Posterior vena cava (tissue), 2 donors: ENCODE measurements at regions not wholly inside any gene's neighbourhood (a gene's known extent, or its start where the extent isn't known, plus 50 kb on each side); places are given as distances from the start of the nearest gene placed in this dataset.
"Not testable (repeated sequence)": the region's sequence is repeated elsewhere in the genome, so short reads cannot be mapped to it uniquely, and the experiment has no call there.

Experiments
- DNase-seq: peaks from one replicate; pipeline ENCODE4 v3.0.0-alpha.2; 2020; ENCODE audit warnings: low spot score
- intact Hi-C, 2 donors: fragments of 100-400 bp; cut with DNase I; formaldehyde crosslinking; loops; one replicate each; pipeline versions ENCODE4 v1.14.1 to v1.14.2; 2022 to 2023
- donor health status: DM: yes; HTN: yes; CAD: no.
- donor health status: DM: yes; HTN: yes; CAD: no.

- intact Hi-C loops, result no loop called here
- DNase-seq, result no peak
These were observed 72.0 kb upstream of the SMARCAD1 start for GRCh38 chr4:94135701-94136100.

- DNase-seq, result no peak
- intact Hi-C loops, result no loop called here
These were observed 67.6 kb upstream of the SMARCAD1 start for GRCh38 chr4:94139931-94140612.

- DNase-seq, result no peak
- intact Hi-C loops, result no loop called here
These were observed 66.7 kb upstream of the SMARCAD1 start for GRCh38 chr4:94141001-94141400.

GRCh38 chr4:94148052-94148451, 59.6 kb upstream of the SMARCAD1 start:
- DNase-seq, intact Hi-C loops: not testable (repeated sequence)

- intact Hi-C loops, result no loop called here
- no peak for DNase-seq
These were observed 55.2 kb upstream of the SMARCAD1 start for GRCh38 chr4:94152466-94152865.

- intact Hi-C loops, DNase-seq: not testable (repeated sequence)
These were observed 52.3 kb upstream of the SMARCAD1 start for GRCh38 chr4:94155404-94155803.

- no peak for DNase-seq
- intact Hi-C loops, result no loop called here
These were observed 50.8 kb upstream of the SMARCAD1 start for GRCh38 chr4:94156826-94157225.
